ENCODE measurements at regions not wholly inside any gene's neighbourhood (a gene's known extent, or its start where the extent isn't known, plus 50 kb on each side); places are given as distances from the start of the nearest gene placed in this dataset.
"Not testable (repeated sequence)": the region's sequence is repeated elsewhere in the genome, so short reads cannot be mapped to it uniquely, and the experiment has no call there.

DNA sequence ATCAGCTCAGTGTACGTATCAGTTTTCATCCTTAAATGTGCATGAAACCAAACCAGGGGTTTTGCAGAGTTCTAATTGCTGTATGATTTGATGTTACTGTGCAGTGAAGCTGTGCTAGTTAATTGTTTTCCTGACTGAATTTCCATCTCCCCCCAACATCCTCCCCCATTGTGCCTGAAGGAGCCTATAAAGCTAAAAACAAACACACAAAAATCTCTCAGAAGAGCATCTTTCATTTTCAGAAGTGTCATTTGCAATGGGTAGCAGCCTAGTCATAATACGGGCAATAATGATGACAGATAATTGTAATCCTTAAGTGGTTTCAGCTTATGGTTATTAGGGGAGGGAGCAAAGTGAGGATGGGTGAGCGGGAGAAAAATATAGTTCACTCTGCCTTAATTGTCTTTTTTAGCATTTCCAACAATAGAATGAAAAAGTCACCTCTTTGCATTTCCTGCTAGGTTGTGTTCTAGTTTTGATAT lies 207.9 kb upstream of the TBL1XR1 start:
- no peak for DNase-seq

DNA sequence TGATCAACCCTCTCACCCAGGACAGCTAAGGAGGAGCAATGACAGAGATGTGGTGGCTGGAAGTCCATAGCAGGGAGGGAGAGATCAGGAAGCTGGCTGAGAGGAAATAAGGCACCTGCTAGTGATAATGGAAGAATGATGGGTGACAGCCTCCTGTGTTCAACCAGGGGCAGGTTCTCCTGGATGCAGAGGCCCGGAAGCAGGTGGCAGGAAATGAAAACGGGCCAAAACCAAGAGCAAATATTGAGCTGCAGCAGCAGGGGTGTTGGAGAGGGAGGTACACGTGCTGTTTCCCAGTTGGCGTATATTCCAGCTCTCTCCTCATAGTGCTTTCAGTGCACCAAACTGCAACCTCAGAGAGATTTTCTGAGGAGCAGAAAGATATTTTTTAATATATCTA lies 213.4 kb upstream of the TBL1XR1 start:
- no peak for DNase-seq

DNA sequence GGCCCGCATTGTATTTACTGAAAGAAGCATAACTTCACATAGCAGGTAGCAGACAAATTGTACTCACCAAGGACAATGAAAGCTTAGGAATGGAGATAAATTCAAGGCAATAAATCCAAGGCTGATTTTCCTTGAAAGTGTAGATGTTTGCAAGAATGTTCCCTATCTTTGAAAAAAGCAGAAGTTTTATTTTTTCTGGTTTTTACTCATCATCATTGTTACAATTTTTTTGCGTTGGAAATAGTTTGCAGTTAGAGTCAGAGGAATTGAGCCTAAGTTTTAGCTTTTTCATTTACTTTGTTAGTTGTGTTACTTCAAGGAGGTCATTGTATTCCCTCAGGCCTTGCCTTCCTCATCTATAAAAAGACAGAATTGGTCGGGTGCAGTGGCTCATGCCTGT lies 213.9 kb upstream of the TBL1XR1 start:
- peak; percentile 36 for DNase-seq

DNA sequence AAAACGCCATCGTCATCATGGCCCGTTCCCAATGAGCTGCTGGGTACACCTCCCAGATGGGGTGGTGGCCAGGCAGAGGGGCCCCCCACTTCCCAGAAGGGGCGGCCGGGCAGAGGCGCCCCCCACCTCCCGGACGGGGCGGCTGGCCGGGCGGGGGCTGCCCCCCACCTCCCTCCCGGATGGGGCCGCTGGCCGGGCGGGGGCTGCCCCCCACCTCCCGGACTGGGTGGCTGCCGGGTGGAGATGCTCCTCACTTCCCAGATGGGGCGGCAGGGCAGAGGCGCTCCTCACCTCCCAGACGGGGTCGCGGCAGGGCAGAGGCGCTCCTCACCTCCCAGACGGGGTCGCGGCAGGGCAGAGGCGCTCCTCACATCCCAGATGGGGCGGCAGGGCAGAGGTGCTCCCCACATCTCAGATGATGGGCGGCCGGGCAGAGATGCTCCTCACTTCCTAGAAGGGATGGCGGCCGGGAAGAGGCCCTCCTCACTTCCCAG lies 215.4 kb upstream of the TBL1XR1 start:
- DNase-seq = not testable (repeated sequence)

DNA sequence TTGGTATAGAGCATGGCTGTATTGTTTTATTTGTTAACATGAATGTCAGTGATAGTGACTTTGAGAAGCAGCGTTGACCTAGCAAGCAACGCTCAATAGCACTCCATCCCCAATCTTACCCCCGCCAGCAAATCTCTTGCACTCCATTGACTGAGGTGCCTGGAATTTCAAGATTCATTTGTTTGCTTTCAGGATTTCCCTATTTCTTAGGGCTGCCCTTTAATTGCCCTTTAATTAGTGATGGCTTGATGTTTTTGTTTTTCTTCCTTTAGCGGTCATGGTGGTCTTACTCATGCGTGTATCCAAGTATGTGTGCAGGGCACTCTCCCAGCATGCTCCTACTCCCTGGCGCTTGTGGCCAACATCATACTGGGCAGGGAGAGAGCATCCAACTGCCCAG lies 216.8 kb upstream of the TBL1XR1 start:
- no peak for DNase-seq

DNA sequence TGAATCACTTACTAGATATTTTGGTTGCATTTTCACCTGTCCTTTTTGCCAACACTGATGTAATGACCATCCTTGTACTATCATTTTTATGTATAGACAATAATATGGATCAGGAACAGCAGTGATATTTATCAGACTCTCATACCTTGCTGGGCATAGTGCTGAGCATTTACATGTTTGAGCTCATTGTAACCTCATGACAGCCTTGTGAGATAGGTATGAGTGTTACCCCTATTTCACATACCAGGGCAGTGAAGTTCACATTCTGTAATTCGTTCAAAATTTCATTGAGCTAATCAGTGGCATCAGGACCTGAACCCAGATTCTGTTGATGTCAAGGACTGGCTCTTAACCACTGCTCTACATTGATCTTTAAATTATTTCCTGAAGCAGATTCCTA lies 221.5 kb upstream of the TBL1XR1 start:
- DNase-seq = no peak

DNA sequence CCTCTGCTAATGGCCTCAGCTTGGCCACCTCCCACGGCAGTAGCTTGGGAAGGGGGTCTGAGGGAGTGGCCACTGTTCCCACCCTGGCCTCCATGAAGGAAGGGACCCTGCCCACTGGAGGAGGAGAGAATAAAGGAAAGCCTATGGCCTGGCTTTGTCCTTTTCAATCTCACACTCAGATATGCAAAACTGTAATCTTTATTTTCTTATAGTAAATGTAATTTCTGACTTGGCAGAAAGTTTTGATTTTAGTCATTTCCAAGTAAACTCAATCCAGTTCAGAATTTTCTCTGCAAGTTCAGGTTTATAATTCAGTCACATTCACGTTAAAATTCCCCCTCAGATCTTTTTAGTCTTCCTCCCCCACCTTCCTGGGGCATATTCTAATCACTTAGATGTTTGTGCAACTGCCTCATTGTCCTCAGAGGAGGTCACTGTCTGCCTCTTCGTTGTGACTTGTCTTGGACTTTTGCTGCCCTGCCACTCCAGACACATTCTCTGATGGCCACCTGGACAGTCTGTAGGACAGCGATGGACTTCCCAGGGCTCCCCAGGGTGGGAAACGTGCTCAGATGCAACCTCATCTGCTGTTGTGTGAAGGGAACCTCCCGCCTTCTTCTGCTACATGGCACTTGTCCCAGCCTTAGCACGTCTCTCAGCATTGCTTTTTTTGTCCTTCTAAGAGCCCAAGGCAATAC lies 222.8 kb upstream of the TBL1XR1 start:
- DNase-seq = no peak

DNA sequence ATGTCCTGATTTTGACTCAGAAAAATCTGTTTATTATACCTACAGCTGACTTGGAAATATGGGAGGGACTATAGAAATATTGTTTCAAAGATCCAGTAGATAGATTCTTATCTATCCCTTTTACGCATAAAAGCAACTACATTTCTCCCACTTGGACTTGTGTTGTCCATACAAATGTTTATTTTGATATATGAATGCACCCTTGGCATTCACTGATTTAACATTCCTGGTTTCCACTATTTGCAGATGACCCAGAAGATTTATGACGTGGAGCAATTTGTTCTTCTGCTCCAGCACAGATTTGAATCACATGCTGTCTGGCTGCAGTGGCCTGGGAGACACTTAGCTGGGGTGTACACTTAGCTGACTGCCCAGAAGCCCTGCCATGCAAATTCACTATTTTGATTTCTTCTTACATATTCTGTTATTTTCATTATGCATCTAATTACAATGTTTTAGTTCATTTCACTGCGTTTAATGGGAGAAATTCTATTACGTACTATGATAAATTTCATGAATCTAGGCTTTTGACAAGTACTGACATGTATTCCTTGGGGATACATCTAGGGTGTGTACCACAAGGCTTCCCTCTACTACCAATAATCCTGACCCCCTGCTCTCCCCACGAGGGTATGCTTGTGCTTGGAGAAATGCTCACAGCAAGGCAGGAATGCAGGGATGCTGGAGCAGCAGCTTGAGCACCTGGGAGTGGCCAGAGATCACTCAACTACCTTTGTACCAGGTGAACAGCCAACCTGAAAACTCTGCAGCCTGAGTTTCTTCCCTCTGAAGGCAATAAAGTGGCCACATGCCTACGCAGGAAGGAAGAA lies 223.6 kb upstream of the TBL1XR1 start:
- no peak for DNase-seq

DNA sequence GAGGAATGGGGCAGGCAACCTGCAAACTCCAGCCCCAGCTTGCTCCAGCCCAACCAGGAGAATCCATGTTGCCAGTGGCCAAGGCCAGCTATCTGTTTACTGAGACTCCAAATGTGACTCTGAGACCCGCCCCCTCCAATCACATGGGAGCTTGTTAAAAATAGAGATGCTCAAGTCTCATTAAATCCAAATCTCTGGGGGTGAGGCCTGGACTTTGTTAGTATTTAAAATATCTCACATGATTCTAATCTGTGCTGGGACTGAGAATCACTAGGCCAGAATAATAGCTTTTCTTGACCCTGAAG lies 224.2 kb upstream of the TBL1XR1 start:
- no peak for DNase-seq

DNA sequence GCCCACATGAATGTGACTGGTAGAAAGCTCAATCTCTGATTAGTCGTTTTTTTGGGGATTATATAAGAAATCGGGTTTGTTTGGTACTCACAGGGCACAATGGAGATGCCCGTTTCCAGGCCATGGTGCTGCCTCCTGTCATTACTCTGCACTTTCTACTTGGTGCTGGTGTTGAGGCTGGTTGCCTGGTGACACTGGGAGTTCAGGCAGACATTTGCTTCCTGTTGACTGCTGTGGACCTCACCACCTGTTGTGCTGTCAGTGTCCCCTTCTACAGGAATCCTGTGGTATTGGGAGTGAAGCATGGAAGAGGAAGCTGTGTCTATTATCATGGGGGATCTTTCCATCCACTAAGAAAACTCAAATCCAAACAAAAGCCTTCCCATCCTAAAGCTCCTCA lies 227.2 kb upstream of the TBL1XR1 start:
- DNase-seq = no peak

DNA sequence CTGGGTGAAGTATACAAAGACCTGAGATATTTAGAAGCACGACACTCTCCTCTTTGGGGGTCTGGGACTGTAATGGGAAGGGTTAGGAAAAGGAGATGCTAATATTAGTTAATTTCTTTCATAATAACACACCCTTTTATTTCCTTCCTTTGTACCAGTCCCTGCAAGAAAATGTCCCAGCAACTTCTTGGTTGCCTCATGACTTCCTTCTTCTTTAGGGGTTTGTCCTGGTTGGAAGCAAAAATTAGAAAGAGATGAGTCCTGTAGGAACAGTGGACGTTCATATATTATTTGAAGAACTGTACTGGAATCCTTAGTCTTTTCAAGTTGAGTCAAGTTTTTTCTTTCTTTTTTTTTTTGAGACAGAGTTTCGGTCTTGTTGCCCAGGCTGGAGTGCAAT lies 227.8 kb upstream of the TBL1XR1 start:
- no peak for DNase-seq

DNA sequence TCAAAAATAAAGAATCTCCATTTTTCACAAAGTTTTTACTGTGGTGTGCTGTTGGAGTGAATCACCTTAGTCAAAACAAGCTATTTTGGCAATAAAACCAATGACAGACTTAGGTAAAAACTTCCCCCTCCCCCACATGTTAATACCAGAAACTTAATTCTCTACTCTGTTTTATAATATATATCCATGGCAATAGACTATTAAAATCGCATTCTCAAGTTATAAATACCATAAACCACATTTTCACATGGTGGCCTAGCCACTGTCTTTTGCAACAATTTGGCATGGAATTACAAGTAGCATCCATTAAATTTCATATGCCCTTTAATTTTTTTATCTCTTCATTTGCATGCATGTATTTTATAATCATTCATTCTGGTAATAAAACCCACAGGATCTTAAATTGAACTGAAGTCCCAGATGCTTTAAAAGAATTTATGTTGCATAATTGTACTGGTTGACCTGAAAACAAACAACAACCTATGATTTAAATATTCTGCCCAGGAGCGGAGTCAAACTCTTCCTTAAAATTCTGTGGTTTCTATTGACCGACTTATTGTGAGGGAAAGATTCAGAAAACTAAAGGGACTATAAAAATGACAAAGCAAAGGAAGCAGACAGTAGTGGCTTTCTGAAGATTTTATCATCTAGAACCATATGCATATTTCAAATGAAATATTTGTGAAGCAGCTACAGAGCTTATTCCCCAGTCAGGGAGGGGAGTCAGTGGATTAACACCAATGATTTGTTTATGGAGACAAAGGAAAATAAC lies 229.0 kb upstream of the TBL1XR1 start:
- DNase-seq = no peak

DNA sequence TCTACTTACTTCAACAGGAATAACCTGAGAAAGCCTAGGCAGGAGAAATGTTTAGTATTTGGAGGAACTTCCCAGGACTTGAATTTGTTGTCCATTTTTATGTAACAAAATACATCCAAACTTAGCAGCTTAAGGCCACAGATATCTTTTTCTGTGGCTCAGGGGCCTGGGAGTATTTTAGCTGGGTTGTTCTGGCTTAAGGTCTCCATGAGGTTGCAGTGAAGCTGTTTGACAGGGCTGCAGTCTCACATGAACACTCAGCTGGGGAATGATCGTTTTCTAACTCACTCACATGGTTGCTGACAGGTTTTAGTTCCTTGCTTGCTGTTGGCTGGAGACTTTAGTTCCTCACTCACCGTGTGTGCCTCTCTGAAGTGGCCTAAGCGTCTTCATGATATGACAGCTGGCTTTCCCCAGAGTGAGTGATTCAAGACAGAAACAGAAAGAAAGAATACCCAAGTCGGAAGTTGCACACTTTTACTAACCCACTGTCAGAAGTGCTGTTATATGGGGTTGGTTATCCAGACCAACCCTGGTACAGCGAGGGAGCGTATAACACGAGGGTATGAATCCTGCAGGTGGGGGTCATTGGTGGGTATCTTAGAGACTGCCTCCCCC lies 229.7 kb upstream of the TBL1XR1 start:
- DNase-seq = peak; percentile 90

DNA sequence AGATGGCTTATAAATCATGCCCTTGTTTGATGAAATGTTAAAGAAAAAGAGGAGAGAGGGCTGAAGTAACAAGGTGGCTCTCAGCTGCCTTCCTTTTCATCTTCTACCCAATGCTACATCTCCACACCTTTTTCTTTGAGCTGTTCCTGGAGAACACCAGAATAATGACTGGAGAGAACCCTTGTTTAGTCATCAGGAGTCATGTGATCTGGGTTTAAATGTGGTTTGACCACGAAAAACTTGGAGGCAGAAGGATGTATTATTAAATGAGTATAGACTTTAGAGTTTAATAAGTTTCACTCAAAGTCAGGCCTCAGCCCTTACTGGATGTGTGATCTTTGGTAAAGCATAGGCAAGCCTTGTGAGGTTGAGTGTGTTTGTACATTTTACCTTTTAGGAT lies 230.3 kb upstream of the TBL1XR1 start:
- peak; percentile 54 for DNase-seq

DNA sequence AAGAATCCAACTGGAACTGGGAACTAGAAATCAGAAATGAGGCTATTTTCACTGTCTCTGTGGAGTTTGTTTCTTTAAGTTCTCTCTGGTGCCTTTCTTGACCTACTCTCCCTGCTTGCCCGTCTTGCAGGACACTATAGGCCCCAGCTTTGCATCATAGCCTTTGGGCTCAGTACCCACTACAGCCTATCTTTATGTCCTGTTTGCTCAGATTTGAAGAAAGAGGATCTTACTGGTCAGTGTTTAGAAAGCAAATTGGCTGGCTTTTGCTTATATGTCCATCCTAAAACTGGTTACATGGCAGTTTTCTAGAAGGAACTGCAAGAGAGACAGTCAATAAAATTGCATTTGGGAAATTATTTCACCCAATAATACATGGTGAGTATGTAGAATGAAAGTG lies 231.8 kb upstream of the TBL1XR1 start:
- peak; percentile 37 for DNase-seq

DNA sequence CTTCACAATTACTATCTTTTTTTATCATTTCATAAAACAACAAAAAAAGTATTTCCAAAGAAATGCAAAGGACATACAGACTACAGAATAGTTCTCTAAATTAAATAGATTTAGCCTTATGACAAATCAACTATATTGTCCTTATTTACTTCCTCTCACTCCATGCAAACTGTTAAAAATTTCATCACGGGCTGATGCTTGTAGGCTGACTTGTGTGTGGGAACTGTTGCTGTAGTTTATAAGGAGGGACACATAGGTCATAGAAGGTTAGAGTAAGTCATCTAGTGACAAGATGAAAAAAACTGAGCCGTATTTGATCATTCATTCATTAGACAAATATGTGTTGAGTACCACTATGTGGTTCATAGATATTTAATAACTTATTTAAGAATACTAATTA lies 232.5 kb upstream of the TBL1XR1 start:
- peak; percentile 85 for DNase-seq

DNA sequence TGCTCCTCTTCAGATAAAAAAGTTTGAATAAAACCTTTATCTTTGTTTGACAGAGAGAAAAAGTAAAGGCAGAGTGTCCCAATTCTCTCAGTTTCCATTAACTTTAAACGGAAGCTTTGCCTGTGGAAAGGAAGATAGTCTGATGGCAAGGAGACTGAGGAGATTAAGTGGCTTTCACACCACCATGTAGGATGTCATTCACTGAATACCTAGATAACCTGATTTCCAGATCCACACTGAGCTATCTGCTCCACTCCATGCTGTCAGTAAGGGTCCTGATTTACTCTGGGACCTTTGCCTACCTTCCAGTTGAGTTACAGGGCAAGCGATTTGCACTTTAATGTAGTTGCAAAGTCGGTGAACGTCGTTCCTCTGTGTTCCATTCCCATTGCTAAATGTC lies 233.4 kb upstream of the TBL1XR1 start:
- DNase-seq = no peak

DNA sequence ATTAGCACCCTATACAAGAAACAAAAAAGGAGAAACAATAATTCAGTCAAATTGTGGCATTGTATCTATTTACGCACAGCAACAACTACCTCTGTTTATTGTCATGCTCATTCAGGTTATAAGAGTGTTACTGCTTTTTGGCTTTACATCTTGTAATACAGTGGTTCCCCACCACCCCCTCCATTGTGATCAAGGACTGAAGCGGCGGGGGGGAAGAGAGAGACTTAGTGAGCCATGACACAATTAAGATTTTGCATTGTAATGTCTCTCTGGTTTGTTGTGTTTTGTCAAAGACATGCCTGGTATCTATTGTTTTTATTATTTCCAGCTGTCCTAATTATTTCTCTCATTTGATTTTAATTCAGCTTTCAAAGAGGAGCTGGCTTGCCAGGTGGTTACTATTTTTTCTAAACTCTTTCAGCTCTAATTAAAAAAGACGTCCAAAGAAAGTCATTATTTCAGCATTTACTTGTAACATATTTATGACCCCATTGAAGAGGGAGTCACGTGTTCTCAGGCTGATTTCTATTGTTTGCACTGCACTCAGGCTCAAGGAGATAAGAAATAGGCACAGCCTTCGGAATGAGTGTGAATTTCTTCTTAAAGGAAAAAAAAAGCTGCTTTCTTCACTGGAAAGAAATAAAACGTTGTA lies 234.4 kb upstream of the TBL1XR1 start:
- DNase-seq = no peak

DNA sequence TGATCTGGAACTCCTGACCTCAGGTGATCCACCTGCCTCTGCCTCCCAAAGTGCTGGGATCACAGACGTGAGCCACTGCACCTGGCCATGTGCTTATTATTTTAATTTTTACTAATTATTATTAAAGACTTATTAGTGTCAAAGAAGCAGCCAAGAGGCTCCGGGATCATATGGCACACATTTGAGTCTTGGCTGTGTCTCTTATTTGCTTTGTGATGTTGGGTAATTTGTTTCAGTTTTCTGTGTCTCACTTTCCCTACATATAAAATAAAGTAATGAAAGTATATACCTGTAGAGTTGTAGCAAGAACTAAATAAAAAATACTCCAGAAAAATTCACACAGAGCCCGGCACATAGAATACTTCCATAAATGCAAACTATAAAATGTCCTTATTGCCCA lies 238.0 kb upstream of the TBL1XR1 start:
- DNase-seq = no peak

DNA sequence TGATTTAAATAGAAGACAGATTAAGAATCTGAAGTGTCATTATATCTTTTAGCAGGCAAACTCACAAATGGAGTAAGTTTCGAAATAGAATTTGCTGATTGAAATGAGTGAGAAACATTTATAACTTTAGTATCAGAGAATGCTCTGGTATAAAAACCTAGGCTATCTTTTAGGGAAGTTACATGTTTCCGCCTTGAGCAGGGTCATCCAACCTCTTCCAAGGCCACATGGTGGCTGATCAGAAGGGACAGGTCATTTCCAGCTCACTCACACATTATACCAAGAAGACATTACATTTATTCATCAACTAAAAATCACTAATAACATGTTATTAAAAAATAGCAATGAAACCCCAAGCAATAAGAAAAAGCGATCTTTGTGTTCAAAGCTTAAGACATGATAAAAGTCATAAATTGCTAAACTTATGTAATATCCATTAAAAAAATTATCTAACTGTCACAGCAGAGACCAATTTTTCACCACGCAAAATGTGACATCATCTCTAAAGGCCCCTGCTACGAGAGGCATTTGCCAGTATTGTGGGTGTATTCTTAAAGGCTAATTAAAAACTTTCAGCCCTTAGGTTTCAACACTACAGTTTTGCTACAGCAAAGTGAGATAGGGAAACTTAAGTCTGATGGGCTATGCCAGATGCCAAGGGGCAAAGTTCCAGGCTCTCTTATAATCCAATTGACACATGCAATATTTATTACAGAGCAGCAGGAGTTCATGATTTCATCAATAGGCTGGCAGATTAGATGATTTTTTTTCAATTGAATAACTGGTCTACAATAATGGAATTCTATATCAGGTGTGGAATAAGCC lies 240.4 kb upstream of the TBL1XR1 start:
- DNase-seq = no peak

DNA sequence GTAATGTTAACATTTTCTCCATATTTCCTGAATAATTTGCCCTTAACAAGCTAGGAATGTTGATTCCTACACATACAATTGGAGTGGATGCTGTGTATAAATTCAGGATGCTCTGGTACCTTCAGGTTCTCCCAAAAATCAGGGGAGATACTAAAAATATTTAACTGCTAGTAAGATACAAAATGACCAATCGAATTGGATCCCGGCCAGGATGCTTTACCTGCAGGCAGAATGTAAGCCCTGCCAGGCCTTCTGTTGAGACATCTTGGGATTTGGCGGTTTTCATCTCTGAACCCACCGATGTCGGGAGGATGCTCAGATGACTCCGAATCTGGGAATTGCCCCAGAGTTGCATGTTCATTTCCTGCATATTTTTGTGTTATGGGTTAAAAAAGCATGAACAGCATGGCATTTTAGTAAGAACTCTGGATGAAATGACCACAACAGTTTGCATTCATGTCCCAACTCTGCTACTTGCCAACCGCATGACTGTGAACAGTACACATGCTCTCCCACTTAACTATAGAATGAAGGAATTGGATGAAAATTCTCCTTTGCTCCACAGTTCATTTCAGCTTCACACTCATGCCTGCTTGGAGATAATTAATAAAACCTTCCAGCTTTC lies 241.4 kb upstream of the TBL1XR1 start:
- no peak for DNase-seq
